SK-N-SH (cell line): ENCODE measurements at regions not wholly inside any gene's neighbourhood (a gene's known extent, or its start where the extent isn't known, plus 50 kb on each side); places are given as distances from the start of the nearest gene placed in this dataset.

Source experiments
- CTCF ChIA-PET: fragments of 300-600, 350-600 bp; formaldehyde crosslinking; extraction: SDS; loops from one replicate; lab custom pipeline; 2021; lab: Yijun Ruan, JAX
- POLR2A ChIA-PET: fragments of 350-600 bp; sonication (Branson Sonifier 250); formaldehyde crosslinking; extraction: SDS; loops from one replicate; lab custom pipeline; 2020; ENCODE audit warnings: antibody characterized with exemption, inconsistent platforms; lab: Yijun Ruan, JAX
- DNase-seq: peaks from one replicate; pipeline ENCODE4 v3.0.0; 2012
- H2AFZ ChIP-seq: fragments of 200-600 bp; sonication (generic); 2 replicates; pipeline ENCODE4 v1.8.1; 2016; ENCODE audit warnings: antibody characterized with exemption, mild to moderate bottlenecking, low read depth
- H3F3A ChIP-seq: fragments of 200-600 bp; sonication (generic); replicated peaks from 2 replicates; pipeline ENCODE3; 2016; ENCODE audit warnings: antibody characterized with exemption, mild to moderate bottlenecking; ENCODE audit not compliant: insufficient read depth
- H3K27ac ChIP-seq, 2 experiments: fragments of 200-500 bp in 1 of 2; fragments of 200-600 bp in 1 of 2; sonication (Bioruptor generic) in 1 of 2; sonication (generic), shearing (Covaris generic) in 1 of 2; 2 replicates each; pipeline versions ENCODE4 v1.5.1 to v1.6.1; 2014 to 2016; ENCODE audit warnings: low read depth in 2 of 2, inconsistent platforms in 1 of 2, low read length in 1 of 2, mild to moderate bottlenecking in 1 of 2, mixed read lengths in 1 of 2
- H3K27me3 ChIP-seq: fragments of 200-600 bp; sonication (generic), shearing (Covaris generic); 2 replicates; pipeline ENCODE4 v1.6.1; 2016; ENCODE audit warnings: mixed run types; ENCODE audit not compliant: insufficient read depth
- H3K36me3 ChIP-seq, 2 experiments: fragments of 200-500 bp in 1 of 2; fragments of 200-600 bp in 1 of 2; sonication (Bioruptor generic) in 1 of 2; sonication (generic) in 1 of 2; replicated peaks in 1 of 2; 2 replicates each; pipeline versions ENCODE3 to v1.5.1; 2014 to 2016; ENCODE audit warnings: low read length in 1 of 2, mild to moderate bottlenecking in 1 of 2; ENCODE audit not compliant: insufficient read depth in 2 of 2, control insufficient read depth in 1 of 2
- H3K4me1 ChIP-seq, 2 experiments: fragments of 200-500 bp in 1 of 2; fragments of 200-600 bp in 1 of 2; sonication (Bioruptor generic) in 1 of 2; sonication (generic), shearing (Covaris generic) in 1 of 2; 2 replicates each; pipeline versions ENCODE4 v1.5.1 to v1.6.1; 2014 to 2016; ENCODE audit warnings: low read depth in 1 of 2, low read length in 1 of 2, mixed run types in 1 of 2; ENCODE audit not compliant: insufficient read depth in 2 of 2, control insufficient read depth in 1 of 2
- H3K4me2 ChIP-seq: fragments of 200-600 bp; sonication (generic), shearing (Covaris generic); 2 replicates; pipeline ENCODE4 v1.6.1; 2017; ENCODE audit warnings: mixed run types
- H3K4me3 ChIP-seq, 2 experiments: fragments of 200-500 bp in 1 of 2; fragments of 200-600 bp in 1 of 2; sonication (Bioruptor generic) in 1 of 2; sonication (generic), shearing (Covaris generic) in 1 of 2; 2 replicates each; pipeline versions ENCODE4 v1.5.1 to v1.8.1; 2014 to 2016; ENCODE audit warnings: low read depth in 2 of 2, inconsistent platforms in 1 of 2, low read length in 1 of 2, mild to moderate bottlenecking in 1 of 2, mixed read lengths in 1 of 2, moderate library complexity in 1 of 2
- H3K79me2 ChIP-seq: fragments of 200-600 bp; sonication (generic); 2 replicates; pipeline ENCODE4 v1.8.1; 2017; ENCODE audit warnings: mild to moderate bottlenecking; ENCODE audit not compliant: insufficient read depth
- H3K9ac ChIP-seq: fragments of 200-600 bp; sonication (generic); 2 replicates; pipeline ENCODE4 v1.6.1; 2017; ENCODE audit warnings: mixed run types
- H3K9me2 ChIP-seq: fragments of 200-600 bp; sonication (generic); 2 replicates; pipeline ENCODE4 v1.6.1; 2017; ENCODE audit warnings: mixed run types
- H3K9me3 ChIP-seq: fragments of 200-600 bp; sonication (generic); 2 replicates; pipeline ENCODE4 v1.6.1; 2017; ENCODE audit warnings: mixed run types, mild to moderate bottlenecking, moderate library complexity
- H4K20me1 ChIP-seq: fragments of 200-600 bp; sonication (generic); 2 replicates; pipeline ENCODE4 v1.6.1; 2017; ENCODE audit warnings: mild to moderate bottlenecking, mixed run types; ENCODE audit not compliant: insufficient read depth
- CHD2 ChIP-seq: fragments of 150-350 bp; IDR thresholded peaks from 2 replicates; pipeline ENCODE4 v1.6.1; 2018; ENCODE audit warnings: low read length; ENCODE audit not compliant: partially characterized antibody
- CTCF ChIP-seq: fragments of 200-600 bp; sonication (generic); IDR thresholded peaks from 2 replicates; pipeline ENCODE4 v1.6.1; 2017; ENCODE audit warnings: antibody characterized with exemption, mild to moderate bottlenecking, moderate library complexity
- EZH2phosphoT487 ChIP-seq: fragments of 200-600 bp; sonication (generic); IDR thresholded peaks from 2 replicates; pipeline ENCODE4 v1.6.1; 2017; ENCODE audit warnings: low read depth, mixed run types, mild to moderate bottlenecking, antibody characterized with exemption, moderate library complexity, borderline replicate concordance
- FOSL2 ChIP-seq: IDR thresholded peaks from 2 replicates; pipeline ENCODE4 v1.4.0; 2012; ENCODE audit warnings: low read depth, mild to moderate bottlenecking, moderate library complexity, borderline replicate concordance
- IRF3 ChIP-seq: fragments of 150-350 bp; IDR thresholded peaks from 2 replicates; pipeline ENCODE4 v1.6.1; 2016; ENCODE audit warnings: mild to moderate bottlenecking, low read depth, low read length
- JUND ChIP-seq: IDR thresholded peaks from 2 replicates; pipeline ENCODE4 v1.4.0; 2012
- POLR2AphosphoS5 ChIP-seq: IDR thresholded peaks from 2 replicates; pipeline ENCODE4 v1.6.1; 2012; ENCODE audit warnings: low read depth, low read length
- RAD21 ChIP-seq: IDR thresholded peaks from 2 replicates; pipeline ENCODE4 v1.6.1; 2012; ENCODE audit warnings: mild to moderate bottlenecking, low read length
- RCOR1 ChIP-seq: fragments of 150-350 bp; IDR thresholded peaks from 2 replicates; pipeline ENCODE4 v1.6.1; 2017; ENCODE audit warnings: antibody characterized with exemption, low read length
- REST ChIP-seq: IDR thresholded peaks from 2 replicates; pipeline ENCODE4 v1.6.1; 2012; ENCODE audit warnings: mild to moderate bottlenecking, low read depth, low read length, moderate library complexity
- SMC3 ChIP-seq: IDR thresholded peaks from 2 replicates; pipeline ENCODE4 v1.6.1; 2012; ENCODE audit warnings: low read depth, low read length, improper control_type of control experiment
- TCF12 ChIP-seq: IDR thresholded peaks from 2 replicates; pipeline ENCODE4 v1.4.0; 2012
- USF1 ChIP-seq: IDR thresholded peaks from 2 replicates; pipeline ENCODE4 v1.4.0; 2012; ENCODE audit warnings: low read depth, borderline replicate concordance
- WGBS: methylation state at CpG from one replicate; pipeline ENCODE4 v1.1.6; 2017; ENCODE audit warnings: low lambda C conversion rate; 5-methylcytosine and 5-hydroxymethylcytosine counted together

GRCh38 chr1:55854911-55855310 is 639.7 kb upstream of the USP24 start:
- Histone ChIP-seq H3K4me1 (peaks cover 0 to 5% of the 10 kb centered on the region in 2 experiments; a peak in 2 of 4 replicates), H3K4me2 (no peak overlapping the region)
- TF ChIP-seq FOSL2, result no peak
- TF ChIP-seq, all 33 proteins: peak for 0
- WGBS, result 57% methylated on average over 2 of the region's 2 CpGs
- Histone ChIP-seq H3K9me2 (no peaks in the 10 kb centered on the region), H4K20me1 (no peaks in the 10 kb centered on the region), H3K27me3 (no peaks in the 10 kb centered on the region), H3K27ac (peak overlapping the region in 1 of 2 experiments; percentile 9; a peak in 1 of 4 replicates), H3K36me3 (no peaks in the 10 kb centered on the region), H3K9me3 (no peaks in the 10 kb centered on the region), H3K9ac (no peak overlapping the region), H3K79me2 (no peaks in the 10 kb centered on the region), H2AFZ (no peak overlapping the region), H3K4me3 (no peak overlapping the region), H3F3A (no peaks in the 10 kb centered on the region)
- ChIA-PET CTCF (interaction anchor here (0.5 to 1.4 kb wide), 3 partner anchors 91 to 1223 kb away, joined by 3 to 4 read pairs (median 4); no protein-coding TSS in a partner anchor), POLR2A (interaction anchor here (0.6 kb wide), 1 partner anchor 196 kb away, joined by 3 read pairs; no protein-coding TSS in a partner anchor)
- DNase-seq, result no peak

GRCh38 chr1:55848906-55849305 is 633.7 kb upstream of the USP24 start:
- H3K27me3 ChIP-seq, result no peaks in the 10 kb centered on the region
- ChIA-PET CTCF (interaction anchor here (0.8 kb wide), 1 partner anchor 14 kb away, joined by 3 read pairs; no protein-coding TSS in a partner anchor), POLR2A (no interaction called here)
- 47% methylated on average over 1 of the region's 1 CpG for WGBS
- no peaks in the 10 kb centered on the region for H3K9me3 ChIP-seq
- no peak overlapping the region for H3K4me2 ChIP-seq
- H3K36me3 ChIP-seq, result no peaks in the 10 kb centered on the region
- no peaks in the 10 kb centered on the region for H3F3A ChIP-seq
- no peak for TF ChIP-seq POLR2AphosphoS5
- TF ChIP-seq REST, result no peak
- TF ChIP-seq EZH2phosphoT487, result no peak
- peak; percentile 33; the same call in 1 of the 2 replicates for TF ChIP-seq CTCF
- no peak for TF ChIP-seq CHD2
- no peak for TF ChIP-seq USF1
- no peak for TF ChIP-seq IRF3
- no peak for TF ChIP-seq JUND
- TF ChIP-seq RAD21, result peak; percentile 51
- peak; percentile 29; the same call in 1 of the 2 replicates for TF ChIP-seq SMC3
- no peak for TF ChIP-seq RCOR1
- TF ChIP-seq TCF12, result no peak
- H2AFZ ChIP-seq, result no peak overlapping the region
- DNase-seq, result no peak
- no peaks in the 10 kb centered on the region for H3K79me2 ChIP-seq
- H4K20me1 ChIP-seq, result no peaks in the 10 kb centered on the region
- no peak overlapping the region for H3K27ac ChIP-seq
- no peak overlapping the region for H3K9ac ChIP-seq
- H3K4me1 ChIP-seq, result no peaks in the 10 kb centered on the region
- no peaks in the 10 kb centered on the region for H3K9me2 ChIP-seq
- H3K4me3 ChIP-seq, result no peak overlapping the region
